A673 (cell line): ENCODE measurements at regions not wholly inside any gene's neighbourhood (a gene's known extent, or its start where the extent isn't known, plus 50 kb on each side); places are given as distances from the start of the nearest gene placed in this dataset.

Source experiments
- EZH2 ChIP-seq: fragments of 200-600 bp; sonication (generic); IDR thresholded peaks from 2 replicates; pipeline ENCODE4 v1.6.1; 2017; ENCODE audit warnings: borderline replicate concordance, low read depth, mild to moderate bottlenecking, mixed read lengths, antibody characterized with exemption, low read length; ENCODE audit not compliant: poor library complexity, severe bottlenecking
- TF ChIP-seq, protein P1 (sequence below): fragments of 300-800, 200-600 bp; sonication (generic); conservative IDR thresholded peaks from 2 replicates; pipeline ENCODE4 v1.5.1; 2017; ENCODE audit warnings: low read depth, mild to moderate bottlenecking, antibody characterized with exemption, low read length, moderate library complexity, mixed read lengths

DNA sequence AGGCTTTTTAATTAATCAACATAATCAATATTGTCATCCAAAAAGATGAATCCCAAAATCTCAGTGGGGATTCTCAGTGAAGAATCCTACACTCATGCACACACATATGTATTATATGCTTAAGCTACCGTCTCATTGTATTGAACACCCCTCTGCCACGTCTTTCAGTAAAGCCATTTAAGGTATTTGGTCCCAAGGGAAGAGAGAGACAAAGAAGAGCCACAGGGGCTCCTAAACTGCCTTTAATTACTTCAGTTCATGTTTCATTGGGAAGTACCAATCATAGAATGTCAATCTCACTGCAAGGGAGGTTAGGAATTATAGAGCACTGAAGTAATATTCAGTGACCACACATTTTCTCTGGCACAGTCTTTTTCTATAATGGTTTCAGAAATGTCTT is 388.6 kb upstream of the NEGR1 start:
- TF ChIP-seq, protein P1, sequence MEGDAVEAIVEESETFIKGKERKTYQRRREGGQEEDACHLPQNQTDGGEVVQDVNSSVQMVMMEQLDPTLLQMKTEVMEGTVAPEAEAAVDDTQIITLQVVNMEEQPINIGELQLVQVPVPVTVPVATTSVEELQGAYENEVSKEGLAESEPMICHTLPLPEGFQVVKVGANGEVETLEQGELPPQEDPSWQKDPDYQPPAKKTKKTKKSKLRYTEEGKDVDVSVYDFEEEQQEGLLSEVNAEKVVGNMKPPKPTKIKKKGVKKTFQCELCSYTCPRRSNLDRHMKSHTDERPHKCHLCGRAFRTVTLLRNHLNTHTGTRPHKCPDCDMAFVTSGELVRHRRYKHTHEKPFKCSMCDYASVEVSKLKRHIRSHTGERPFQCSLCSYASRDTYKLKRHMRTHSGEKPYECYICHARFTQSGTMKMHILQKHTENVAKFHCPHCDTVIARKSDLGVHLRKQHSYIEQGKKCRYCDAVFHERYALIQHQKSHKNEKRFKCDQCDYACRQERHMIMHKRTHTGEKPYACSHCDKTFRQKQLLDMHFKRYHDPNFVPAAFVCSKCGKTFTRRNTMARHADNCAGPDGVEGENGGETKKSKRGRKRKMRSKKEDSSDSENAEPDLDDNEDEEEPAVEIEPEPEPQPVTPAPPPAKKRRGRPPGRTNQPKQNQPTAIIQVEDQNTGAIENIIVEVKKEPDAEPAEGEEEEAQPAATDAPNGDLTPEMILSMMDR, result no peak
- TF ChIP-seq EZH2, result no peak
